ENCODE measurements at regions not wholly inside any gene's neighbourhood (a gene's known extent, or its start where the extent isn't known, plus 50 kb on each side); places are given as distances from the start of the nearest gene placed in this dataset.
A peak's percentile ranks its signal among the peaks of the same experiment; 100 is the strongest.

DNA sequence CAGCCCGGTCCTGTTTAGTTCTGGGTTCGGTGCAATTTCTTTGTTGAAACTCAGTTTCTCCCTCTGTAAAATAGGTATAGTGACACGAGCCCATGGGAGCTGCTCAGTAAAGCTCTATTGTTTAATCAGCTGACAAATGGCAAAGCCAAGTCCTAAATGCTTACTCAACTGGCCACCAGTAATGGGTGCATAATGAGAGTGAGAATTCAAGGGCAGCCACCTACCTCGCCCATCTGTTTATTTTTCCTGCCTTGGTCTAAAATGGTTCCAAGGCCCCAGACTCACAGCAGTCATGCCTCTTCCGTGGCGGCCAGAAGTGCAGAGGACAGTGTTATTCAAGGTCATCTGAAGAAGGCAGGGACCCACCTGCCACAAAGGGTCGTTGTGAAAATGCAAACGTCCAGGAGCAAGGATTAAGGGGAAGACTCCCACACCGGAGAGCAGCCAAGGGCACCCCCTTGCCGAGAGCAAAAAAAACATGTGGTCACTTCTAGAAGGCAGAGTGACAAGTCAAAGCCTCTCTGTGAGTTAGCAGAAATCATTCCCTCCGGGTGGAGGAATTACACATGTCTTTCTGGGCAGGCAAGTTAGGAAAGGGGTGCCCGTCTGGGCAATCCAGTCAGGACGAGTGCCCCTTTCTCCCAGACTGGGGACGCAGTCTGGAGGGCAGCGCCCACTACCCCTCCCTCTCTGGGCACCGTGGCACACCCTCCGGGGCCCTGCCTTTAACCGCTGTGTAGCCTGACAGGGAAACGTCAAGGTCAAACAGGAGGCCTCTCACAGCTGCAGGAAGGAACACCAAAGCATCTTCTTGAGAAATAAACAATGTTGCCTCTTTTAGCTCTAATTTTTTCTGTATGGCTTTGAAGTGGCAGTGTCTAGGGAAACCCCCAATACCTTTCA, 186.2 kb downstream of the FOXO1 start:
- no peak for DNase-seq (ENCODE audit: low read depth)

- no peak for DNase-seq (ENCODE audit: low read depth)
Measured at GRCh38 chr13:40480915-40481516, 185.4 kb downstream of the FOXO1 start.

DNA sequence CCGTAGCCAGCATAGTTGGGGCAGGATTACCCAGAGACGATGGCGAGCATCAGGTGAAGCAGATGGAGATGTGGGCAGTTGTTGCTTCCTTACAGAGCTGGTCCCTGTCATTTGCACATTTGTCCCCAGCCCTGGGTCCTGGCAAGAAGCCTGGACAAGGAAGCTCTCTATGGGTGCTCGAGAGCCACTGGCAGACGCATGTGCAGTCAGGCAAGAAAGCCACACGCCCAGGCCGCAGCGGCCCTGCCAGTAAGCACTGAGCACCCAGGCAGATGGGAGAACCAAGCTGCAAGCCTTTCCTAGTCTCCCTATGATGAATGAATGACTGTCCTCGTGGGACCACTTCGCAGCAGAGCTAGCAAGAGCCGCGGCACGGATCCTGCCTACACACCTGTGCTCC, 182.8 kb downstream of the FOXO1 start:
- DNase-seq (ENCODE audit: low read depth) = no peak

GRCh38 chr13:40484101-40484800, 182.2 kb downstream of the FOXO1 start:
- no peak for DNase-seq (ENCODE audit: low read depth)

DNA sequence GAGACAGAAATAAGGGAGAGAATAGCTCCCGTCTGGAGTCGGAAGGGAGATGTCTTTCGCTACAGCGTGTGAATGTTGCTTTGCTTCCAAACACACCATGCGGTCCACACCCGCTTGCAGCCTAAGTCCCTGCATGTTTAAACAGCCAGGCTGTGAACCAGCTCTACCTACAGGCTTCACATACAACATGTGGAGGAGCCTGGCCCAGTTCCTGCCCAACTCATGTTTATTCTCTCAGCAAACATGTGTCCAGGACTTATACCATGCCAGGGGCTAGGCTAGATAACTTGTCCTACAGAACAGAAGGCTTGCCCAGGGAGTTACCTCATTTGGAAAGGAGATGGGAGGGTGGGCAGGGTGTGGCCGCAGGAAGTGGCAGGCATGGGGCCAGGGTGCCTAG, 181.5 kb downstream of the FOXO1 start:
- no peak for DNase-seq (ENCODE audit: low read depth)

GRCh38 chr13:40485611-40486517, 180.6 kb downstream of the FOXO1 start:
- peak; percentile 45 for DNase-seq (ENCODE audit: low read depth)

DNA sequence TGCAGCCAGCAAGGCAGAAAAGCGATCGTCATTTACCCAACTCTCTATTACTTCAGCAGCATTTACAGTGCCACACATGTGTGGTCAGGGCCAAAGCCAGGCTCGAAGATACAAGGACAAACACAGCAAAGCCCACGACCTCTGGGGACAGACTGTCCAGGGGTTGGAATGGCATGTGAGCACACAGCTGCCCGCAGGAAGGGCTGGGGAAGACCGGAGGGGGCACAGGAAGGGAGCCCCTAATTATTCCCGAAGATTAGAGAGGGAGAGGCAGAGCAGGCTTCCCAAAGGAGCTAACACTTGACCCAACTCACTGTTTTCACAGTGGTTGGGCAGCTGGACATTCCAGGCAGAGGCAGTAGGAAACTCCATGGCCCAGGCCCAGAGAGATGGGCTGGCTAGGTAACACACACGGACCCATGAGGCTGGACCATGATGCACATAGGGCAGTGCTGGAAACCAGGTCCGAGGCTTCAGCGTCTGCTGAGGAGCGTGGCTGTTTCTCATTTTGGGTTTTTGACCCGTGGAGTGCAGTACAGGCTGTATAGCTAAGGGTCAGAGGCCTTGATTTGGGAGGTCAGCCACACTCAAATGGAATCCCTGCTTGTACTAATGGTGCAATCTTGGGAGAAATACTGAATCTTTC, 179.8 kb downstream of the FOXO1 start:
- DNase-seq (ENCODE audit: low read depth) = no peak

DNA sequence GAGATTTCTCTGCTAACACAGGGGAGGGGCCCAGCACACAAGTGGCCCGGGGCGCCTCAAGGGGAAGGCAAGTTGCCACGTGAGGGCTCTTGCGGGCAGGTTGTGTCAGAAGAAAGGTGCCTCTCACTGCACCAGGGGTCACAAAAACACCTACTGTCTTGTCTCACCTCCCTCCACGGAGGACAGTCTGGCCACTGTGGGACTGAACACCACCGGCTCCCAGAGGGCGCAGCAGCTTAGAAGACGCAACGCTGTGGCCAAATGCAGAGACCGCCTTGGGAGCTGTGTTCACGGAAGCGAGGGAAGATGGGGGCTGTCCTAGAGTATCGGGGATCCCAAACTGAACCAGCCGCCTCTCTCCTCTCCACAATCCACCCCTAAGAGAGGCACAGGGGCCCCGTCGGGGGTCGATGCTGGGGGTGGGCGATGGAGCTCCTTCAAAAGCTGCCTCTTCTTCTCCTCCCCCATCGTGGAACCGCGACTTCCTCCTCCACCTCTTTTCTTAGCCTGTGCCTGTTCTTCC, 177.5 kb downstream of the FOXO1 start:
- DNase-seq (ENCODE audit: low read depth) = no peak

- no peak for DNase-seq (ENCODE audit: low read depth)
Measured at GRCh38 chr13:40490086-40490758, 176.2 kb downstream of the FOXO1 start.

DNA sequence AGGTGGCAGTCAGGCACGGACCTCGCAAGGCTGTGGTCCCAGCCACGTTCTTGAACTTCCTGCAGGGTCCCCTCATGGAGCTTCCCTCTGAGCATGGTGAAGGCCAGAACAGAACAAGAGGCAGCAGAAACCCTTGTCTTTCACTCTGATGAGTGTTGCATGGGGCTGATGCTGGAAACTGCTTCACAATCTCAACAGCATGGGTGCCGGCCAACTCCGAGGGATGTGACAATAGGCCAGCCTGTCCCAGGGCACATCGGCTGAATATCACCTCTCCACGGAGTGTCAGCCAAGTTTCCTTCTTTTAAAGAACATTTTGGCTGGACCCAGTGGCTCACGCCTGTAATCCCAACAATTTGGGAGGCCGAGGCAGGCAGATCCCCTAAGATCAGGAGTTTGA, 173.9 kb downstream of the FOXO1 start:
- DNase-seq (ENCODE audit: low read depth) = no peak

DNA sequence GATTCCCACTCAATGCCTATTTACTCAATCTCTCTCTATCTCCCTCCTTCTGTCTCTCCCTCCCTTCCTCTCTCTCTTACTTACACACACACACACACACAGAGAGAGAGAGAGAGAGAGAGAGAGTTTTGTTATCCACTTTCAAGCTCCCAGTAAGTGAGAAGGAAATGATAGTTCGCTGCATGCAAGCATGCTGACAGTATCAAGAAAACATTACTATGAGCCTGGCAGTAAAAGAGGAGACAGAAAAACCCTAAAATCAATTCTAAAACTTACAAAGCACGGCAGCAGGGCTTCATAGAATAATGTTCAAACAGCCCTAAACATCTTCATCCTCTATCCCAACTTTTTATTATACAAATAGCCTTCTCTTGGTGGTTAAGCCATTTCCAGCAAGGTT, 171.9 kb downstream of the FOXO1 start:
- no peak for DNase-seq (ENCODE audit: low read depth)

DNA sequence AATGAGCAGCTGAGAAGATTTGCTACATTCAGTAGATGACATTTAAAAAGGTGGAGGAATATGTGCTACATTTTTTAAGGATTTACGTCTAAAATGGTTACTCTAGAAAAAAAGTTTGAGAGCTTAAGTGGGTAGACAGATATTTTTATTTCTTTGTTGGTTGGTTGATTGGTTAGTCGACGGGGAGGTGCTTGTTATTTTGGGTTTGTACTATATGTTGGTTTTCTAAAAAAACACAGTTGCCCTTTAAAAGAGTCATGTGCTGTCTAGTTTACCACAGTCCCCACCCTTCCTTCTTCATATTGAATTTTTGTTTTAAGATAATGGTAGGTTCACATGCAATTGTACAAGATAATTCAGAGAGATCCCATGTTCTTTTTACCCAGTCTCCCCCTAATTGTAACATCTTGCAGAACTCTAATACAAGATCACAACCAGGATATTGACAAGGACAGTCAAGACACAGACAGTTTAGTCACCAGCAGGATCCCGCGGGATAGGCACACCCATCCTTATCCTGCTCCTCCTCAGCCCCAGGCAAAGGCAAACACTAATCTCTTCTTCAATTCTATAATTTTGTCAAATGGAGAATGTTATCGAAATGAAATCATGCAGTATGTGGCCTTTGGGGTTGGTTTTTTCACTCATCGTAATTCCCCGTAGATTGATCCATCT, 171.4 kb downstream of the FOXO1 start:
- no peak for DNase-seq (ENCODE audit: low read depth)

DNA sequence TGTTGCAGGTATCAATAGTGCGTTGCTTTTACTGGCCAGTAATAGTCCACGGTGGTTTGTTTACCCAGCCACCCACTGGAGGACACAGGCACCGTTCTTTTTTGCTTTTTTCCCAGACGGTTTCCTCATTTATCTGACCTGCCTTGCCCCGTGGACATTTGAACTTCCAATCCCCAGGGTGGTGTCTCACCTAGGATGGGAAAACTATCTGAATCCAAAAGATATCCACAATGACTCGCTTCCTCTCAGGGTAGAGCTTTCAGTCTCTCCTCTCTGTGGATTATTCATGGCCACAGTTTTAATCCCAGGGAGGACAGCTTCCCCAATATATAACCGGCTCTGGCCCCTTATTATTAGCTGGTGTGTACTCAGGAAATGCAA, 170.8 kb downstream of the FOXO1 start:
- no peak for DNase-seq (ENCODE audit: low read depth)

DNA sequence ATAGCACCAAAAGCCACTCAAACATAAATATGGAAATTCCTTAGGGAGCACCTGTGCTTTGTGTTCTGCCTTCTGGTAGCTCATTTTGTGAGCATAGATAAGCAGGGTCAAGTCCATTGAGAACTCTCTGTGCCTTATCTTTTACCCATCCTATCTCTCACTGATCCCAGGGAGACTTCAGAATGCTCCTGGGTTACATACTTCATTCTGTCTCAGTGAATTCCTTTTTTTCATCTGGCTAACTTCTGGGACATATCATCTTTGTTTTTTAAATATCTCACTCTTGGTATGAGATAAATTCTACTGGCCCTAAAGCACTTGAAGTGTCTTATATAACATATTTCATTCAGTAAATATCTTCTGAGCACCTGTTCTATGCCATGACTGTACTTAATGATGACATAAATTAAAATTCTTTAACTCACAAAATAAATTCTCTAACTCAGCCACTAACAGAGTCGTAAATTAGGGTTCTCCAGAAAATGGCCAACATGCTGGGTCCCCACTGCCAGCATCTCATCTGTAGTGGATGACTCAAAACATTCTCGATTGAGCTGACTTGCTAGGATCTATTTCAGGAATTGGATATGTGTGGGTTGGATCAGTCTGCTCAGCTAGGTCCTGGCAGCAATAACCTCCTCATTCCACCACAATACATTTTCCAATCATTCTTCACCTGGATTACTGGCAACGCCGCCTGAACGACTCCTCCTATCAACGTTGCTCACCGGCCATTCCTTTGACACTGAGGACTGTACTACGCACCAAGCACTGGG, 170.2 kb downstream of the FOXO1 start:
- DNase-seq (ENCODE audit: low read depth) = no peak

DNA sequence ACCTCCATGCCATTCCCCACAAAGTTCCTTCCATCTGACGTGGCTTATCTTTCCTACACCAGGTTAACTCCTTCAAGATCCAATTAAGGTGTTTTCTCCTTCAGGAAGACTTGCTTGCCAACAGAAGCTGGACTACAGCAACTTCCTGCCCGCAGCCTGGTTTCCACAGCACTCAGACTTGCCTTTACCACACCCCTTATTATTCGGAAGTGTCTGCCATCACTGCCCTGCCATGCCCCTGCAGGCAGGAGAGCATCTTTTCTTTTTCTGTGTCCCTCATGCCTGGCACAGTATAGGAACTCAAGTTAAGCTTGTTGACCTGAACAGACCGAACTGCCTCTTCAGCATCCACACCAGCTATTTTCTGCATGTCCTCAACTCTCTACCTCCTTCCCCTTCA, 168.0 kb downstream of the FOXO1 start:
- no peak for DNase-seq (ENCODE audit: low read depth)

- DNase-seq (ENCODE audit: low read depth) = no peak
Measured at GRCh38 chr13:40502236-40502635, 164.2 kb downstream of the FOXO1 start.

- DNase-seq (ENCODE audit: low read depth) = no peak
Measured at GRCh38 chr13:40503011-40503410, 163.4 kb downstream of the FOXO1 start.

- no peak for DNase-seq (ENCODE audit: low read depth)
Measured at GRCh38 chr13:40503966-40504591, 162.4 kb downstream of the FOXO1 start.

DNA sequence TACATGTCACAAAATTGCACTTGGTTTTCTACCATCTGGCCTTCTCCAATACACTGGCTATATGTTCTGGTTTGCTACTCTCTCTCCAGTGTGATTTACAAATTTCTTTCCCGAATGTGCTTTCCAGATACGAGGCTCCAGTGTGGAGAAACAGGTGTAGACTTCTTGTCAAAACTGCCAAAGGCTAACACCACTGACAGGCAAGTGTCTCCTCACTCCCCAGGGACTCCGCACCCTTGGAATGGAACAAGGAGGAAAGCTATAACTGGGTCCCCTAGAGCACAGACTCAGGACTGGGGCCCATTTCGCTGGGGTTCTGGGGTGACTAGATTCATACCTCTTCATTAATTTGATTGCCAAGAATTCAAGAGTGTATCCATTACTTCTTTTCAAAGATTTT, 161.8 kb downstream of the FOXO1 start:
- no peak for DNase-seq (ENCODE audit: low read depth)
